ENCODE measurements at regions not wholly inside any gene's neighbourhood (a gene's known extent, or its start where the extent isn't known, plus 50 kb on each side); places are given as distances from the start of the nearest gene placed in this dataset.

DNA sequence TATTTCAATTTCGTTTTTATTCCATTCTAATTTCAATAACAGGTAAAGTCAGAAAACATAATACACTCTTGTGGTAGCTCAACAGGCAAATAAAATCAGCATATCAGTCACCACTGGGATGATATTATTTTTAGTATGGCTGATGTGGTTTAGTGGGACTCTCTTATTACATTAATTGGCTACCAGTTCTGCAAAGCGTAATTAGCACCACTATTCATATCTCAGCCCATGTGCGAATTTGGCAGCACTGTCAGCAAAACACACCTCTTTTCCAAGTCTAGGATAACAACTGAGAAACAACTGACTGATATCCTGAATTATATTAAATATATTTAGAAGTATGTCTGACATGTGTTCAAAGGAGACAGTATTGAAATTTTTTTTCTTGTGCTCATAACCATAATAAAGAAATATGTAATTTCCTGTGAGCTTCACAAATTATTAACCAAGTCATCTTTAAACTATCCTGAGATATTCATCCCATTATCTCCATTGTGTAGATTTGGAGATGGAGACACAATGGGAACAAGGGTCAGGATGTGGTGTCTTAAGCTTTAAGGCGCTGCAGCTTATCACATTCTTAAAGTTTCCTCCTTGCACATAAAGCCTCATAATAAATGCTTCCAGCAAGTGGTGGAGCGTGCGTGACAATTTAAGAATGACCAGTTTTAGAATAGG is 212.4 kb downstream of the TLE1 start:
- H3K79me2 ChIP-seq (ENCODE audit: insufficient read depth, low read length) = no peaks in the 10 kb centered on the region
- H3K36me3 ChIP-seq (ENCODE audit: insufficient read depth, low read length) = no peaks in the 10 kb centered on the region
- no peak overlapping the region for H3K4me2 ChIP-seq (ENCODE audit: low read depth, low read length, poor library complexity, severe bottlenecking)
- no peaks in the 10 kb centered on the region for H3K27me3 ChIP-seq (ENCODE audit: insufficient read depth, low read length, poor library complexity, severe bottlenecking)
- H4K20me1 ChIP-seq (ENCODE audit: insufficient read depth, low read length, poor library complexity, severe bottlenecking) = no peaks in the 10 kb centered on the region
- H3K4me3 ChIP-seq (ENCODE audit: low read length, poor library complexity, severe bottlenecking) = no peak overlapping the region
- H3K9ac ChIP-seq (ENCODE audit: low read depth, low read length, poor library complexity, severe bottlenecking) = no peak overlapping the region
- H3F3A ChIP-seq (ENCODE audit: low read depth) = no peaks in the 10 kb centered on the region
- no peaks in the 10 kb centered on the region for H3K4me1 ChIP-seq (ENCODE audit: insufficient read depth, low read length, poor library complexity, severe bottlenecking)
- H3K9me3 ChIP-seq (ENCODE audit: insufficient read depth, low read depth, low read length) = no peaks in the 10 kb centered on the region
- no peak for TF ChIP-seq EZH2phosphoT487 (IDR thresholded peaks at IDR 0.05; ENCODE audit: borderline replicate concordance)
- TF ChIP-seq, protein P1, sequence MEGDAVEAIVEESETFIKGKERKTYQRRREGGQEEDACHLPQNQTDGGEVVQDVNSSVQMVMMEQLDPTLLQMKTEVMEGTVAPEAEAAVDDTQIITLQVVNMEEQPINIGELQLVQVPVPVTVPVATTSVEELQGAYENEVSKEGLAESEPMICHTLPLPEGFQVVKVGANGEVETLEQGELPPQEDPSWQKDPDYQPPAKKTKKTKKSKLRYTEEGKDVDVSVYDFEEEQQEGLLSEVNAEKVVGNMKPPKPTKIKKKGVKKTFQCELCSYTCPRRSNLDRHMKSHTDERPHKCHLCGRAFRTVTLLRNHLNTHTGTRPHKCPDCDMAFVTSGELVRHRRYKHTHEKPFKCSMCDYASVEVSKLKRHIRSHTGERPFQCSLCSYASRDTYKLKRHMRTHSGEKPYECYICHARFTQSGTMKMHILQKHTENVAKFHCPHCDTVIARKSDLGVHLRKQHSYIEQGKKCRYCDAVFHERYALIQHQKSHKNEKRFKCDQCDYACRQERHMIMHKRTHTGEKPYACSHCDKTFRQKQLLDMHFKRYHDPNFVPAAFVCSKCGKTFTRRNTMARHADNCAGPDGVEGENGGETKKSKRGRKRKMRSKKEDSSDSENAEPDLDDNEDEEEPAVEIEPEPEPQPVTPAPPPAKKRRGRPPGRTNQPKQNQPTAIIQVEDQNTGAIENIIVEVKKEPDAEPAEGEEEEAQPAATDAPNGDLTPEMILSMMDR (conservative IDR thresholded peaks at IDR 0.05; ENCODE audit: low read length) = no peak
- H3K9me2 ChIP-seq (replicated peaks; ENCODE audit: low read depth, low read length) = no peaks in the 10 kb centered on the region
- H2AFZ ChIP-seq (ENCODE audit: low read length) = no peak overlapping the region

DNA sequence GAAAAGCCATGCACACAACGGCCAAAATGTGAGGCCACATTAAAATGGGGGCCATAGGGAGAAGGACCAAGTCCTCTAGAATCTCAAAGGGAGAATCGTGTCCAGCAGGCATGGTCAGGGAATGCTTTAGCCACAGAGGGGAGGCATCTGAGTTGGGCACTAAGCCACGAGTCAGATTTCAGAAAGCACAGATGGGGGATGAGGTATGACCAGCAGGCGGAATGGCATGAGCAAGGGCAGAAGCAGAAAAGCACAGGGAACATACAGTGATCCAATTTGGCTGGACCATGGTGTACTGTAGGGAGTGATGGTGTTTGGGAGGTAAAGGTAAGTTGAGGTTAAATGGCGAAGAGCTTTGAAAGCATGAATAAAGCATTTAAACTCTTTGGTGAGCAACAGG is 214.6 kb downstream of the TLE1 start:
- Histone ChIP-seq H3K79me2 (ENCODE audit: insufficient read depth, low read length) (no peaks in the 10 kb centered on the region), H3K36me3 (ENCODE audit: insufficient read depth, low read length) (no peaks in the 10 kb centered on the region), H3F3A (ENCODE audit: low read depth) (no peaks in the 10 kb centered on the region), H3K27me3 (ENCODE audit: insufficient read depth, low read length, poor library complexity, severe bottlenecking) (no peaks in the 10 kb centered on the region), H3K9me2 (replicated peaks; ENCODE audit: low read depth, low read length) (no peaks in the 10 kb centered on the region), H3K4me3 (ENCODE audit: low read length, poor library complexity, severe bottlenecking) (no peak overlapping the region), H3K4me2 (ENCODE audit: low read depth, low read length, poor library complexity, severe bottlenecking) (no peak overlapping the region), H3K9me3 (ENCODE audit: insufficient read depth, low read depth, low read length) (no peaks in the 10 kb centered on the region), H2AFZ (ENCODE audit: low read length) (no peak overlapping the region), H3K9ac (ENCODE audit: low read depth, low read length, poor library complexity, severe bottlenecking) (no peak overlapping the region), H3K4me1 (ENCODE audit: insufficient read depth, low read length, poor library complexity, severe bottlenecking) (no peaks in the 10 kb centered on the region), H4K20me1 (ENCODE audit: insufficient read depth, low read length, poor library complexity, severe bottlenecking) (no peaks in the 10 kb centered on the region)
- no peak for TF ChIP-seq EZH2phosphoT487 (IDR thresholded peaks at IDR 0.05; ENCODE audit: borderline replicate concordance)

DNA sequence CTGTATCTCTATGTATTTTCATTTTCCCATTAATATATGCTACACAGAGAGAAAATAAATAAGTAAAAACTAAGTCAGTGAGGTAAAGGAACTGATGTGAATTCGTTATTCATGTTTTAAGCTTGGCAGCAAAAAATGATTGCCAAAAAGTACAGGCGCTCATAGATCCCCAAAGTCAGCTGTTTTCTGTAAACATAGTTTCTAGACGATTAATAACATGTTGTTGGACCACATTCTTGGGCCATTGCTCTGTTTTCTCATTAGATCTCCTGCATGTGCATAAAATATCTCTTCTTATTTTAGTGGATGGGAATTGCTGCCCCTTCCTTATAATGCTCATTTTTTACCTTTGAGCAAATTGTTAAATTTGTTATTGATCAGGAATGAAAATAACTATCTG is 215.2 kb downstream of the TLE1 start:
- TF ChIP-seq, protein P1 (conservative IDR thresholded peaks at IDR 0.05; ENCODE audit: low read length) = no peak
- no peak for TF ChIP-seq EZH2phosphoT487 (IDR thresholded peaks at IDR 0.05; ENCODE audit: borderline replicate concordance)
- no peak overlapping the region for H3K9ac ChIP-seq (ENCODE audit: low read depth, low read length, poor library complexity, severe bottlenecking)
- H2AFZ ChIP-seq (ENCODE audit: low read length) = no peak overlapping the region

DNA sequence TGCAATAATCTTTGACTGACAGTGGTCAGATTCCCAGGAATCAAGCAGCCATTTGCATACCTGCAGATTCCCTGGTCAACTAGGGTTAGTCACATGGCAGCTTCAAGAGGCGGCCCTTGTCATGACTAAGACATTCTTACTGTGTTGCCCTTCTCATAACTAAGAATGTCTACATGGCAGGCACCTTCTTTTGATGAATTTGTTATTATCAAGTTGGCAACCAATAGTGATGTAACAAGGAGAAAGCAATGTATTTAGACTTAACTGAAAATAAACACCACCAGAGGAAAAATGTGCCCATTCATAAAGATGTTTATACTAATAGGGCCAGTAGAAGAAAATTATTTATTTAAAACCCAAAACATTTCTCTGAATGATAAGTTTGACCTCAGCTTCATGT is 215.6 kb downstream of the TLE1 start:
- Histone ChIP-seq H3K9me2 (replicated peaks; ENCODE audit: low read depth, low read length) (no peaks in the 10 kb centered on the region), H3K79me2 (ENCODE audit: insufficient read depth, low read length) (no peaks in the 10 kb centered on the region), H3K9ac (ENCODE audit: low read depth, low read length, poor library complexity, severe bottlenecking) (no peak overlapping the region), H3K4me1 (ENCODE audit: insufficient read depth, low read length, poor library complexity, severe bottlenecking) (no peaks in the 10 kb centered on the region), H3K9me3 (ENCODE audit: insufficient read depth, low read depth, low read length) (no peaks in the 10 kb centered on the region), H3K4me2 (ENCODE audit: low read depth, low read length, poor library complexity, severe bottlenecking) (no peak overlapping the region), H2AFZ (ENCODE audit: low read length) (no peak overlapping the region), H3K36me3 (ENCODE audit: insufficient read depth, low read length) (no peaks in the 10 kb centered on the region), H3K4me3 (ENCODE audit: low read length, poor library complexity, severe bottlenecking) (no peak overlapping the region), H3K27me3 (ENCODE audit: insufficient read depth, low read length, poor library complexity, severe bottlenecking) (no peaks in the 10 kb centered on the region), H4K20me1 (ENCODE audit: insufficient read depth, low read length, poor library complexity, severe bottlenecking) (no peaks in the 10 kb centered on the region), H3F3A (ENCODE audit: low read depth) (no peaks in the 10 kb centered on the region)
- no peak for TF ChIP-seq EZH2phosphoT487 (IDR thresholded peaks at IDR 0.05; ENCODE audit: borderline replicate concordance)
- TF ChIP-seq, protein P1 (conservative IDR thresholded peaks at IDR 0.05; ENCODE audit: low read length) = no peak

More for the DNA sequence above, 215.2 kb downstream of the TLE1 start:
- Histone ChIP-seq H3K9me3 (ENCODE audit: insufficient read depth, low read depth, low read length) (no peaks in the 10 kb centered on the region), H3K4me2 (ENCODE audit: low read depth, low read length, poor library complexity, severe bottlenecking) (no peak overlapping the region), H3K4me3 (ENCODE audit: low read length, poor library complexity, severe bottlenecking) (no peak overlapping the region), H4K20me1 (ENCODE audit: insufficient read depth, low read length, poor library complexity, severe bottlenecking) (no peaks in the 10 kb centered on the region), H3K79me2 (ENCODE audit: insufficient read depth, low read length) (no peaks in the 10 kb centered on the region), H3K9me2 (replicated peaks; ENCODE audit: low read depth, low read length) (no peaks in the 10 kb centered on the region), H3K4me1 (ENCODE audit: insufficient read depth, low read length, poor library complexity, severe bottlenecking) (no peaks in the 10 kb centered on the region), H3K36me3 (ENCODE audit: insufficient read depth, low read length) (no peaks in the 10 kb centered on the region), H3F3A (ENCODE audit: low read depth) (no peaks in the 10 kb centered on the region), H3K27me3 (ENCODE audit: insufficient read depth, low read length, poor library complexity, severe bottlenecking) (no peaks in the 10 kb centered on the region)

All from Loucy (cell line).